ENCODE measurements at regions not wholly inside any gene's neighbourhood (a gene's known extent, or its start where the extent isn't known, plus 50 kb on each side); places are given as distances from the start of the nearest gene placed in this dataset.

DNA sequence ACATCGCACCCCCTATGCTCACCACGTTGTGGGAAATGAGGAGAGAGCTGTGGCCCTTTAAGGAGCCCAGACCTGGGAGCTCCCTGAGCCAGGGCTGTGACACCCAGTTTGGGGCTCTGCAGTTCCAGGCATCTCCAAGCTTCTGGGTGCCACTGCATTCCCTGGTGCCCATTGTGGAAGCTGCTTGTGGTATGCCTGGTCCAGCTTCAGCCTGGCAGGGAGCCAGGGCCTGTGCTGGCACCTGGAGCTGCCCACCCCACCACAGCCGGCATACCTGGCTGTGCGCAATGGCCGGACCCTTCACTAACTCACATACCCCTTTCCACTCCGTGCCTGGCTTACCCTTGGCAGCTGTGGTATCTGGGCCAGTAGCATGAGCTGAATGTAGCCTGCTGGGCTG lies 107.9 kb upstream of the OR4E1 start:
- no peaks in the 10 kb centered on the region for H3K4me1 ChIP-seq
- H3K27me3 ChIP-seq (replicated peaks in 1 of 7): peaks cover 0 to 20% (median 0%) of the 10 kb centered on the region in 7 donors
- no peak for TF ChIP-seq POLR2A (IDR thresholded peaks at IDR 0.05)
- TF ChIP-seq POLR2AphosphoS5 (IDR thresholded peaks at IDR 0.05): no peak
- no peak for TF ChIP-seq CTCF (IDR thresholded peaks at IDR 0.05 in 8 of 11, conservative IDR thresholded peaks at IDR 0.05 in 3 of 11)
- 71 to 92% (median 88%) methylated on average over 2 to 6 of the region's 6 CpGs for WGBS, 5 donors
- no peak overlapping the region for H3K4me3 ChIP-seq
- no peaks in the 10 kb centered on the region for H3K9me3 ChIP-seq
- no peak overlapping the region for H3K27ac ChIP-seq
- no peaks in the 10 kb centered on the region for H3K36me3 ChIP-seq
- intact Hi-C loops (cut with DNase I; ENCODE audit: low total_unique reads): no loop called here
- DNase-seq: no peak

DNA sequence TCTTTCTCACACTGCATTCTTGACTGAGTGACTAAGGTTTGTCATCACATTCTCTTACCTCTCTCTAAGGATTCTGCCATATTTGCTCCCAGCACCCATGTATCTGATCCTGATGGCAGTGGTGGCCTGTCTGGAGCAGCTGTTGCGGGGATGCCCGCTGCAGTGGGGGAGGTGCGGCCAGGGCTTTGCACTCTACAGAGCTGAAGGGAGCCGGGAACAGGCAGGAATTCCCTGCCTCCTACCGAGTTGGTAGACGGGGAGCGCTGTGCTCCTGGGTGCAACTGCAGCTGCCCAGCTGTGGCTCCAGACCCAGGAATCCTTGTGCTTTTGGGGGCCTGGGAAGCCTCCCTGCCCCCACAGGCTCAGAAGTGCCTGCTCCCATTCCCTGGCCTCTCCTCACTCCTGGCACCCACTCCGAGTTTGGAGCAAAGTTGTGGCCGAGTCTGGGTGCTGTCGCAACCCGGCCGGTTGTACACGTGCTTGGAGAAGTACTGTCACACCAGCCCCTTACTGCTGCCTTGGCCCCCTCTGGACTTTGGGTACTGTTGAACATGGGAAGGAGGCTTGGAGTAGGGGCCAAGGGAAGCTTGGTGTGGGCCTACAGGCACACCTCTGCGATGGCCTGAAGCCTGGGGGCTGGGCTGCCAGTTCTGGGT lies 106.9 kb upstream of the OR4E1 start:
- H3K4me3 ChIP-seq: no peak overlapping the region
- intact Hi-C loops (cut with DNase I; ENCODE audit: low total_unique reads): no loop called here
- no peaks in the 10 kb centered on the region for H3K9me3 ChIP-seq
- H3K27me3 ChIP-seq (replicated peaks in 1 of 7): peaks cover 0 to 20% (median 0%) of the 10 kb centered on the region in 7 donors
- H3K27ac ChIP-seq: no peak overlapping the region
- no peak for TF ChIP-seq CTCF (IDR thresholded peaks at IDR 0.05 in 8 of 11, conservative IDR thresholded peaks at IDR 0.05 in 3 of 11)
- TF ChIP-seq POLR2AphosphoS5 (IDR thresholded peaks at IDR 0.05): no peak
- TF ChIP-seq POLR2A (IDR thresholded peaks at IDR 0.05): no peak
- no peaks in the 10 kb centered on the region for H3K4me1 ChIP-seq
- H3K36me3 ChIP-seq: no peaks in the 10 kb centered on the region
- DNase-seq: no peak
- WGBS, 5 donors: 74 to 95% (median 89%) methylated on average over 14 of the region's 14 CpGs

GRCh38 chr14:21771671-21772070 lies 98.1 kb upstream of the OR4E1 start:
- no peaks in the 10 kb centered on the region for H3K36me3 ChIP-seq
- H3K27ac ChIP-seq: no peak overlapping the region
- intact Hi-C loops (cut with DNase I; ENCODE audit: low total_unique reads): no loop called here
- H3K4me3 ChIP-seq: no peak overlapping the region
- no peak for TF ChIP-seq POLR2A (IDR thresholded peaks at IDR 0.05)
- no peak for TF ChIP-seq CTCF (IDR thresholded peaks at IDR 0.05 in 8 of 11, conservative IDR thresholded peaks at IDR 0.05 in 3 of 11)
- TF ChIP-seq POLR2AphosphoS5 (IDR thresholded peaks at IDR 0.05): no peak
- peaks cover 0 to 3% (median 0%) of the 10 kb centered on the region in 7 donors for H3K27me3 ChIP-seq (replicated peaks in 1 of 7)
- no peaks in the 10 kb centered on the region for H3K4me1 ChIP-seq
- no peak for DNase-seq
- WGBS, 5 donors: 89 to 96% (median 91%) methylated on average over 1 of the region's 1 CpG
- H3K9me3 ChIP-seq: no peaks in the 10 kb centered on the region

DNA sequence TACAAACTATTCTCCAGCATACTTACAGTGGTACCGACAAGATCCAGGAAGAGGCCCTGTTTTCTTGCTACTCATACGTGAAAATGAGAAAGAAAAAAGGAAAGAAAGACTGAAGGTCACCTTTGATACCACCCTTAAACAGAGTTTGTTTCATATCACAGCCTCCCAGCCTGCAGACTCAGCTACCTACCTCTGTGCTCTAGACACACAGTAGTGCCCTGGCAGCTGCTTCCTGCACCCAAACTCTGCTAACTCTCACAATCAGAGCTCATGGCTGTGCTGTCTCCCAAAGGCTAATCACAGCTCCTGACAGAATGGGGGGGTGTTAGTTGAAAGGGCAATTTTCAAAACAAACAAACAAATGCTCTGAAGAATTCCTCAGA lies 95.2 kb upstream of the OR4E1 start:
- WGBS, 5 donors: 55 to 77% (median 70%) methylated on average over 2 of the region's 2 CpGs

More for the DNA sequence above, 95.2 kb upstream of the OR4E1 start:
- TF ChIP-seq POLR2AphosphoS5 (IDR thresholded peaks at IDR 0.05) (no peak), CTCF (IDR thresholded peaks at IDR 0.05 in 8 of 11, conservative IDR thresholded peaks at IDR 0.05 in 3 of 11) (no peak), POLR2A (IDR thresholded peaks at IDR 0.05) (no peak)
- H3K9me3 ChIP-seq: peaks cover 0 to 7% (median 0%) of the 10 kb centered on the region in 8 donors
- no peaks in the 10 kb centered on the region for H3K4me1 ChIP-seq
- intact Hi-C loops (cut with DNase I; ENCODE audit: low total_unique reads): no loop called here
- H3K36me3 ChIP-seq: no peaks in the 10 kb centered on the region
- H3K27me3 ChIP-seq (replicated peaks in 1 of 7): peaks cover 0 to 3% (median 0%) of the 10 kb centered on the region in 7 donors
- no peak overlapping the region for H3K4me3 ChIP-seq
- no peak for DNase-seq
- H3K27ac ChIP-seq: no peak overlapping the region
